RCC 7860 (cell line): ENCODE measurements at regions not wholly inside any gene's neighbourhood (a gene's known extent, or its start where the extent isn't known, plus 50 kb on each side); places are given as distances from the start of the nearest gene placed in this dataset.

Experiments
- DNase-seq: peaks from one replicate; pipeline ENCODE4 v3.0.0-alpha.2; 2015; ENCODE audit warnings: low spot score
- FAIRE-seq: peaks from 2 replicates; lab custom pipeline; 2012; peaks lifted over from hg19 to GRCh38; lab: Jason Lieb, UNC

GRCh38 chr7:12119620-12120303, 91.3 kb upstream of the TMEM106B start:
- no peak for FAIRE-seq

DNA sequence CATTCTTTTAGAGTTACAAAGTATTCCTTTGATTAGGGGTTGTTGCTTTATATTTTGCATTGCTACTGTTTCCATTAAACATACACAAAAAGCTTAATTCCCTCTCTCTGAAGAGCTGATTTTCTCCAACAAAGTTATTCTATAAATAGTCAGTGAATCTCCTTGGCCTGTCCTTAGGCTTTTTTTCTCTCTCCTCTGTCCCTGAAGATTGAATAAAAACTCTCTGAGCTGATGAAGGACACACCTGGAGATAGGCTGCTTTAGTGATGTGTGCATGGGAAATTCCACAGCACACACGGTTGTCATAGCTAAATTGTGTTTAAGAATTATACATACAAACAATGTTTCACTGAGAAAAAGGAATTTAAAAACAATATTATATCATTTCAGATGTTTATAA, 90.5 kb upstream of the TMEM106B start:
- no peak for DNase-seq
- no peak for FAIRE-seq

More at GRCh38 chr7:12119620-12120303, 91.3 kb upstream of the TMEM106B start:
- DNase-seq: no peak

DNA sequence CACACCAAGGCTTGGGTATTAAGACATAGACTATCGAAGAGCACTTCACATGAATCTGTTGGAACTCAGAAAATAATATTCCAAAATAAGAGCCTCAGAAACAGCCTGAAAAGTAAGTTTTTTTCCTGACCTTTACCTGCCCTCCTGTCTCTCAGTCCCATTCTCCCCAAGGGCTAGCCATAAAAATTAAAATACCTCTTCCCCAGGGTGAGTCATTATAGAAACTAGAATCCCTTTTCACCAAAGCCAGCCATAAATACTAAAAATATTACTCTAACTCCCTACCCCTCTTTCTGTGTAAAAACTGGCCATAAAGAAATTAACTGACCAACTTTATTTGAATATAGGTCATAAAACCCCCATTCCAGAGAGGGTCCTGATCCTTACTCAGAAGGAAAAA, 87.9 kb upstream of the TMEM106B start:
- FAIRE-seq (no peak), DNase-seq (no peak)

DNA sequence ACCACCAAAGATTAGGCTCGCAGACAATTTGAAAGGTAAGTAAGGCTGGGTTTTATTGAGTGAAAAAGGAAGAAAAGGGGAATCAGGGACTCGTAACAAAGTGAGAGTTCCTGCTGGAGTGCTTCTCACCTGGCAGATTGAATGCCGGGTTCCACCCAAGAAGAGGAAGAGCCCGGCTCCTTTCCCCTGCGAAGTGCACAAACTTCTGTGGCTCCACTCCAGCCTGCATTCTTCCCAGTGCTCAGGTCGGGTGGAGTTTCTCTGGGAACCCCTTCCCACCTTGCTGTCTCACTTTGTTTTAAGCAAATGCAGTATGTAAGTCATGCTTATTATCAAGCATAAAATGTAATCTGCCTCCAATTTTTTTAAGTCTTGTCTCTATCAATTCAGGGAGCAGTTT, 87.1 kb upstream of the TMEM106B start:
- FAIRE-seq: no peak
- no peak for DNase-seq

DNA sequence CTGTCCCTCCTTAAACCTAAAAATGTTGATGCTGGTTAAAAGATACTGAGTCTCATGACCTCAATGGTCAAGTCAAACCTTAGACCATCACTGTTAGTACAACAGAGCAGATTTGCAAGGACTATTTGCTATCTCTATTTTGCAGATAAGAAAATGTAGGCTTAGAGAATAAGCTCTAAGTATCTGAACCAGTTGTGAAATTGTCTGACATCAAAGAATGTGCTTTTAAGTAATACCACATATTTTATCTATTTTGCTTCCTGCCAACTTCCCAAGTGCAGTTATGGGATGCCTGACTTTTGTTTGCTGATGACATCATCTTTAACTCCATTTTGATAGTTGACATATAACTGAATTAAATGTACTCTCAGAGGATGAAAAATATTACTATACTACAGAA, 83.6 kb upstream of the TMEM106B start:
- DNase-seq (no peak), FAIRE-seq (no peak)

DNA sequence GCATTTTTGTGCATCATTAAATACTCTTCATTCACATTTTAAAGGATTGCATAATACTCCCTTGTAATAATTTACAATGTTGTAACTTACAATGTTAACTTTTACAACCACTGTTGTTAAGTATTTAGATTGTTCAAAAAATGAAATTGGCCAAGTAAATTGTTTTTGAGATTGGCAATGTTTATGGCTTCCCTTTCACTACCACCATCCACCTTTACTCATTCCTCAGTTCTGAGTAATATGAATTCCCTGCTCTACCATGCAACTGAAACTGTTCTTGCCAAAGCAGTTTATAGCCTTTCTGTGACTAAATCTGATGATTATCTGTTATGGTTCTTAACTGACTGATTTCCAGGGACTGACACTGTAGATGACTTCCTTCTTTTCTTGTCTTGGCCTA, 80.5 kb upstream of the TMEM106B start:
- FAIRE-seq (peak; percentile 16), DNase-seq (peak; percentile 30)

DNA sequence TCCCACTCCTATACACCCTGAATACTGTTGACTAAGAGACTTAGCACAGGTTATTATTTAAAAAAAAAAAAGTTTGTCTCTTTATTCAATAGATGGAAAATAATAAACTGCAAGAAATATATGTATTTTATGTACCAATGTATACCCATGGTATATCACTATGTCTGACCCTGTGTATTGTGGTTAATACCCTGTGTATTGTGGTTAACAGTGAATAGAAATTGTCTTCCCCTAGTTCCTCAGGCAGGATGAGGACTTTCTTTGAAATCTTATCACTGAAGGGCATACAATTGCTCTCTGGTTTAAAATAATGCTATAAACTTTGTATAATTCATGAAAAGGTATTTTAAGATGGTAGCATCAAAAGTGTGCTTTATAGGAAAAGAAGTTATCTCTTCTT, 80.0 kb upstream of the TMEM106B start:
- FAIRE-seq: no peak
- no peak for DNase-seq

DNA sequence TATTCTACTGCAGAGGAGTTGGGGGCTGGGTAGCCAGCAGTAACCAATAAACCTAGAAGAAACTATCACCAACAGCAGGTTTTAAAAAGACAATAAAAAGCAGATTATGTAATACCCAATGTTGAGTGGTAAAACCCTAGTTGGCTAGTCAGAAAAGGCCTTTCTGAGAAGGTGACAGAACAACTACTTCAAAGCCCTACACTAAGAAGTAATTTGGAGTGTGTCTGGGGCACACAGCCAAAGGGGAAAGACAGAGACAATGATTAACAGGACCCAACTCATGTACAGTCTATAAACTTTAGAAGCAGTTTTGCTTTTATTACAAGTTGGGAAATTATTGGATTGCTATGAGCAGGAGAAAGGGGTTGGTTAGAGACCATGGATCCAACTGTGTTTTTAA, 77.2 kb upstream of the TMEM106B start:
- FAIRE-seq (no peak), DNase-seq (no peak)

GRCh38 chr7:12136523-12136922, 74.6 kb upstream of the TMEM106B start:
- DNase-seq: no peak
- FAIRE-seq: no peak

GRCh38 chr7:12137283-12137682, 73.8 kb upstream of the TMEM106B start:
- FAIRE-seq: no peak
- DNase-seq: no peak

GRCh38 chr7:12138421-12138820, 72.7 kb upstream of the TMEM106B start:
- FAIRE-seq (no peak), DNase-seq (no peak)

DNA sequence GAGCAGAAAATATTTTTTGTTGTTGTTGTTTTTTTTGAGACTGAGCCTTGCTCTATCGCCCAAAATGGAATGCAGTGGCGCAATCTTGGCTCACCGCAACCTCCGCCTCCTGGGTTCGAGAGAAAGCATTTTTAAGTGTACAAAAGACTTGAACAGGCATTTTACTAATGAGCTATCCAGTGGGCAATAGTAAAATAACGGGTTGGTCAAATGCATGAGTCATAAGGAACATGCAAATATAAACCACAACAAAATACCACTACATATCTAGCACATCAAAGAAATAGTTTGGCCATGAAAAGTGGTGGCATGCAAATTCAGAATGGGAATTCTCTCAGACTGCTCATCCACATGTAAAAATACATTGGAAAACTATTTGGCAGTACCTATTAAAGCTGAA, 71.7 kb upstream of the TMEM106B start:
- FAIRE-seq (no peak), DNase-seq (no peak)

DNA sequence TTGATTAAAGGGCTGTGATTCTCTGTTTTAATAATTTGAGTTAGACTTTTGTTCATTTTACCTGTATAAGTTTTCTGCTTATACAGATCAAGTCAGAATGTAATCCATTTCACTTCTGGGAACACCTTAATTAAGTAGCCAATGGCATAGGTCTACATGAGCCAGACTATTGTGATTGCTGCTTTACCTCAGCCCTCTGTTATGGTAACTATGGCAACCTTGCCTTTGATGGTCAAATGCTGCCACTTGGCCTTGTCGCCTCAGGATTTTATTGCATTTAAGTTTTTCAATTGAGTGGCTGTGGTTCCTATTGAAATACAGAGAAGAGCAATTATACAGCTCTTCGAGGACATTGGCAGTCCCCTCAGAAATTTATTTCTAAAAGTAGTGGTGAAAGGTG, 64.3 kb upstream of the TMEM106B start:
- no peak for FAIRE-seq
- no peak for DNase-seq

DNA sequence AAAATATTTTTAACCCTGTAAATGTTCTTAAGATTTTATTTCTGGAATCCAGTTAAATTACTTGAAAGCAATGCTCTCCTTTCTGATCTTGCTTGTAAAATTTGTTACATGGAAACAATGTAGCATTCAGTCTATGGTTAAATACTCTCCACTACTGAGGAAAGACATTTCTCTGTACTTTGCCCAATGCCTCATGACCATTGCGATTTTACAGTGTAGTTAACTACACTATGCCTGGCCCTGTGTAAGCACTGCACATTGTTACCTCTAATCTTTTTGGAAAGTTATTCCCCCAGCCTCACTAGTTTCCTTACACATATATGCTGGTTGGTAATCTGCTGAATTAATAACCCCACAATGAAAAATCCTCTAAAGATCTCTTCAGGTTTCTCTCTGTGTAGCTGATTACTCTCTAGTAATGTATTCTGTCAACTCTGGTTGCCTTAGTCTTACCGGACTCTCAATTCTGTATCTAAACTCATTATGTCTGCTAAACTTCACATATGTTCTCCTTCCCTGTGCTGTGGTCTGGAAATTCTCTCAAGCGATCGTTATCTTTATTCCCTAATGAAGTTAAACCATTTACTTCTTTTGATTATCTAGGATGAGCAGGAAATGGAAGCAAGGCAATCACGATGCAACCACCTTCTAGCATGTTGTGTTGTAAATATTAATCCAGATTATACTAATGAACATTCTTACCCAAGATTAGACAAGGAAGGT, 58.7 kb upstream of the TMEM106B start:
- DNase-seq (no peak), FAIRE-seq (no peak)

GRCh38 chr7:12154119-12154518, 57.0 kb upstream of the TMEM106B start:
- FAIRE-seq (no peak), DNase-seq (no peak)

DNA sequence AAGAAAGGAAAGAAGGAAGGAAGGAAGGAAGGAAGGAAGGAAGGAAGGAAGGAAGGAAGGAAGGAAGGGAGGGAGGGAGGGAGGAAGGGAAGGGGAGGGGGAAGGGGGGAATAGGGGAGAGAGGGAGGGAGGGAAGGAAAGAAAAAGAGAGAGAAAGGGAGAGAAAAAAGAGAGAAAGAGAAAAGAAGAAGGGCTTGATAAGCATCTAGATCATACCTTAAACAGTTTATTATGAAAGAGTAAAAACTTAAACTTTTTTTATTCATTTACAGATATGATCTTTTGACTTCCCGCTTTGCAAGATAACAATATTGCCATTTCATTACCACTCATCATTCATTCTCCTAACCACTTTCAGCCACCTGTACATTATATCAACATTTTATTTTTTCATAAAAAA, 53.6 kb upstream of the TMEM106B start:
- FAIRE-seq: no peak

DNA sequence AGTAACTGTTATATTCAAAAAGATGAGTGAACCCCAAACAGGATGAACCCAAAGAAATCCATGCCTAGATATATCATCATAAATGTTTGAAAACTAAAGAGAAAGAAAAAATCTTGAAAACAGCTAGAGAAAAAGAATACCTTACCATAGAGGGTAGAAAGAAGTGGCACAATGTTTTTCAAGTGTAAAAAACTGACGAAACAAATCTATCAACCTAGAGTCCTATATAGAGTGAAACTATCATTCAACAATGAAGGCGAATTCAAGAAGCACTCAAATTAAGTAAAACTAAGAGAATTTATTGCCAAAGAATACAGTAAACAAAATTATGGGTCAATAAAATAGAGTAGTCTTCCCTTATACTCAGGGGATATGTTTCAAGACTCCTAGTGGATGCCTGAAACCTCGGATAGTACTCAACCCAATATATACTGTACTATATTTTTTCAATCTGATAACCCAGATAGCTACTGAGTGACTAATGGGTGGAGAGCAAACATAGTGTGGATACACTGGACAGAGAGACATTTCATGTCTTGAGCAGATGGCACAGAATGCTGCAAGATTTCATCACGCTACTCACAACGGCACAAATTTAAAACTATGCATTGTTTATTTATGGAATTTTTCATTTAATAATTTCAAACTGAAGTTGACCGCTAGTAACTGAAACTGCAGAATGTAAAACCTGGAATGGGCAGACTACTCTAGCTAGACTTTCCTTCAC, 52.6 kb upstream of the TMEM106B start:
- FAIRE-seq: no peak
- no peak for DNase-seq

More for the DNA sequence above, 53.6 kb upstream of the TMEM106B start:
- DNase-seq: no peak

- DNase-seq (no peak), FAIRE-seq (no peak)
Measured at GRCh38 chr7:12161146-12161545, 49.9 kb upstream of the TMEM106B start.
